CD4-positive, CD25-positive, alpha-beta regulatory T cell (primary cell): ENCODE measurements at regions not wholly inside any gene's neighbourhood (a gene's known extent, or its start where the extent isn't known, plus 50 kb on each side); places are given as distances from the start of the nearest gene placed in this dataset.

ENCODE experiments used
- ATAC-seq, 2 donors: fragments of 150-1000 bp; cut with Tn5 transposase; one replicate each; pipeline ENCODE4 v1.10.0; 2021; ENCODE audit warnings: low read depth in 2 of 2, moderate number of reproducible peaks in 2 of 2, moderate library complexity in 1 of 2
- DNase-seq, 3 donors: peaks; one replicate each; pipeline versions ENCODE4 v3.0.0 to v3.0.0-alpha.2; 2012 to 2022; ENCODE audit warnings: mixed read lengths in 1 of 3
- H3K27ac ChIP-seq: one replicate; pipeline ENCODE4 v1.7.0; 2013; ENCODE audit warnings: mild to moderate bottlenecking, low read length; ENCODE audit not compliant: insufficient read depth, poor library complexity, severe bottlenecking
- H3K27me3 ChIP-seq: one replicate; pipeline ENCODE4 v1.7.0; 2013; ENCODE audit warnings: low read length; ENCODE audit not compliant: control insufficient read depth, insufficient read depth
- H3K36me3 ChIP-seq: one replicate; pipeline ENCODE4 v1.7.0; 2013; ENCODE audit warnings: mild to moderate bottlenecking, low read length, moderate library complexity; ENCODE audit not compliant: control insufficient read depth, insufficient read depth
- H3K4me1 ChIP-seq: 2 replicates; pipeline ENCODE4 v1.7.0; 2013; ENCODE audit warnings: mild to moderate bottlenecking, low read length; ENCODE audit not compliant: insufficient read depth, control insufficient read depth, poor library complexity, severe bottlenecking
- H3K4me3 ChIP-seq: one replicate; pipeline ENCODE4 v1.7.0; 2013; ENCODE audit warnings: low read depth, mild to moderate bottlenecking, low read length, moderate library complexity
- H3K9me3 ChIP-seq, 2 experiments: 1 replicate in 1 of 2; 2 replicates in 1 of 2; pipeline ENCODE4 v1.7.0; 2013; ENCODE audit warnings: low read length in 2 of 2, mild to moderate bottlenecking in 1 of 2, moderate library complexity in 1 of 2; ENCODE audit not compliant: control insufficient read depth in 2 of 2
- H3K27ac Mint-ChIP-seq, 3 donors: one replicate each; pipeline ENCODE4 v1.8.0; 2020 to 2022; ENCODE audit warnings: mild to moderate bottlenecking in 3 of 3, mixed read lengths in 3 of 3, moderate library complexity in 2 of 3
- H3K27me3 Mint-ChIP-seq: one replicate; pipeline ENCODE4 v1.8.0; 2022; ENCODE audit warnings: mild to moderate bottlenecking, mixed read lengths
- H3K36me3 Mint-ChIP-seq: one replicate; pipeline ENCODE4 v1.8.0; 2020; ENCODE audit warnings: mixed read lengths
- H3K4me1 Mint-ChIP-seq, 4 donors: one replicate each; pipeline ENCODE4 v1.8.0; 2020 to 2022; ENCODE audit warnings: mixed read lengths in 4 of 4, mild to moderate bottlenecking in 1 of 4
- H3K4me3 Mint-ChIP-seq, 4 donors: one replicate each; pipeline ENCODE4 v1.8.0; 2020 to 2022; ENCODE audit warnings: mild to moderate bottlenecking in 4 of 4, mixed read lengths in 4 of 4, moderate library complexity in 3 of 4
- H3K9me3 Mint-ChIP-seq, 7 donors: one replicate each; pipeline ENCODE4 v1.8.0; 2020 to 2022; ENCODE audit warnings: mixed read lengths in 7 of 7, mild to moderate bottlenecking in 3 of 7, moderate library complexity in 2 of 7

DNA sequence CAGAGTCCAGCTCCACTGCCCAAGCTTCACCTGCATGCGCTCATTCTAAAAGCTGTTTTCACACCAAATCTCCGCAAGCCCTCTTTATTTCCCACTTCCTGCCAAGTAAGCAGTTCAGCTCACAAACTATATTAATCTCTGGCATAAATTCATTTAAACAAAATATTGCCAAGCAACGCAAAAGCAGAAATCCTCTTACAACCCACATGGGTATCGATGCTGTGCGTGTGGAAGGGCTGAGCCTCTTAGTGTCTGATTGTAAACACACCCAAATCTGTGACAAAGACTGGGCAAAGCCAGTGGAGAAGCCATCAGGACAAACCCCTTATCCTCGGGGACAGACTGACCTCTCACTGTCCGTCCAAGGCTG lies 124.3 kb upstream of the ATP2B2 start:
- peaks cover 0 to 2% (median 0%) of the 10 kb centered on the region in 4 donors for H3K4me1 Mint-ChIP-seq
- Histone ChIP-seq H3K27ac (no peak overlapping the region), H3K9me3 (no peaks in the 10 kb centered on the region), H3K4me3 (no peak overlapping the region), H3K36me3 (no peaks in the 10 kb centered on the region), H3K4me1 (no peaks in the 10 kb centered on the region), H3K27me3 (no peaks in the 10 kb centered on the region)
- ATAC-seq = no peak
- no peak overlapping the region for H3K4me3 Mint-ChIP-seq
- peaks cover 12% of the 10 kb centered on the region for H3K27me3 Mint-ChIP-seq
- H3K9me3 Mint-ChIP-seq = no peaks in the 10 kb centered on the region
- DNase-seq = no peak
- no peak overlapping the region for H3K27ac Mint-ChIP-seq
- no peaks in the 10 kb centered on the region for H3K36me3 Mint-ChIP-seq

DNA sequence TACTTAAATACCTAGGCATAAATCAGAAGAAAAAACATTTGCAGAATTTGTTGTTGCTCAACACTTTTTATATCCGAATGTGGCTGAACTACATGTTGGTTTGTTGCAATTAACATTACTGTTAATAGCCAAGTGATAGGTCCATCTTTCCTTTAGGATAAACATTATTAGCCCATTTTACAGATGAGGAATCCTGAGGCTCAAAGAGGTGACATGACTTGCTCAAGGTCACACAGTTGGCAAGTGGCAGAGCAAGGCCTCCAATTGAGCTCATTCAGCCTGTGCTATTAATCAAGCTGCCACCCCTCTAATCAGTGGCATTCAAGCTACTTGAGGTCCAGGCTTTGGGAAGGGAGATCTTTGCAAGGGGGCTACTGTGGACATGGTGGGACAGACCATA lies 125.8 kb upstream of the ATP2B2 start:
- H3K36me3 Mint-ChIP-seq = no peaks in the 10 kb centered on the region
- H3K27ac ChIP-seq = no peak overlapping the region
- H3K4me3 Mint-ChIP-seq = no peak overlapping the region
- DNase-seq (no peak), ATAC-seq (no peak)
- H3K9me3 Mint-ChIP-seq = peaks cover 0 to under 1% (median 0%) of the 10 kb centered on the region in 7 donors
- H3K4me1 Mint-ChIP-seq = peaks cover 0 to 2% (median 0%) of the 10 kb centered on the region in 4 donors
- H3K36me3 ChIP-seq = no peaks in the 10 kb centered on the region
- H3K4me1 ChIP-seq = no peaks in the 10 kb centered on the region
- H3K4me3 ChIP-seq = no peak overlapping the region
- H3K27ac Mint-ChIP-seq = no peak overlapping the region
- H3K27me3 Mint-ChIP-seq = peaks cover 12% of the 10 kb centered on the region
- H3K9me3 ChIP-seq = peaks cover 0 to 2% of the 10 kb centered on the region in 2 experiments
- H3K27me3 ChIP-seq = peaks cover 2% of the 10 kb centered on the region

DNA sequence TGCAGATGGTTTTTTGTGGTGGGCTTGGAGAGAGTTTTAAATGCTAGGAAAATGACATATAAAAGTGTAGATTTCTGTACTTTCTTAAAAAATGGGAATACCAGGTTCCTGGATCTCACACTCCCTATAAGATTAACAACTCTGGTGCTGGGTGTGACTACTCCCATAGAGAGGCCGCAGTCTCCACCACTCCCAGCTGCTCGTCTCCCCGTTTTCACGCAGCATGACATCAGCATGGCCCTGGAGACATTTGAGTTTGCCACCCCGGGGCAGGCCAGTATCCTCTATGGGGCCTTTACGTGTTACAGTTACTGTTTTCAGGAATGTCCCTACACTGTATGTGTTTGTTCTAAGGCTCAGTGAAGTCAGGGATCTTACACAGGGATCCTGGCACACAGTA lies 126.7 kb upstream of the ATP2B2 start:
- H3K4me1 Mint-ChIP-seq = peaks cover 0 to 2% (median 0%) of the 10 kb centered on the region in 4 donors
- H3K4me3 ChIP-seq = no peak overlapping the region
- H3K27me3 Mint-ChIP-seq = peaks cover 12% of the 10 kb centered on the region
- no peak overlapping the region for H3K4me3 Mint-ChIP-seq
- no peaks in the 10 kb centered on the region for H3K36me3 Mint-ChIP-seq
- no peaks in the 10 kb centered on the region for H3K4me1 ChIP-seq
- no peak for DNase-seq
- ATAC-seq = no peak
- H3K9me3 ChIP-seq = peaks cover 0 to 2% of the 10 kb centered on the region in 2 experiments
- H3K36me3 ChIP-seq = no peaks in the 10 kb centered on the region
- H3K27me3 ChIP-seq = peaks cover 2% of the 10 kb centered on the region
- H3K27ac ChIP-seq = no peak overlapping the region
- peaks cover 0 to 8% (median 1%) of the 10 kb centered on the region in 7 donors for H3K9me3 Mint-ChIP-seq
- H3K27ac Mint-ChIP-seq = no peak overlapping the region

DNA sequence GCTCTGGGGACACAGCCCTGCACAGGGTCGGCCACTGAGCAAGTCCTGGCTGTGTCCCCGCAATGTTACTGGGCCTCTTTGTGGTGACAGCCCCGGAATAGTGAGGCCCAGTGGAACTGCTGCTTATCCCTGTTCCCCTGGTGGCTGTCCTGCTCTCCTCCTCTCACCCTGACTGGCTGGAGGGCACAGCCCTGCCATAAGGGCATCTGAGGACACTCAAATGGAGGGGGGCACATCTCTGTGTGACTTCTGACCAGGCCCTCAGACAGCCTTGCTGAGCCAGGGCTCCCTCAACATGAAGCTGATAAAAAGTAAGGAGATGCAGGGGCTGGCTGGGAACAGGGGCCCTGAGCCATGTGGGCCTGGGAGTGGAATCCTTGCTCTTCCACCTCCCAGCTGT lies 127.4 kb upstream of the ATP2B2 start:
- DNase-seq = no peak
- Mint-ChIP-seq H3K36me3 (no peaks in the 10 kb centered on the region), H3K4me3 (no peak overlapping the region), H3K27me3 (peaks cover 13% of the 10 kb centered on the region), H3K9me3 (peaks cover 0 to 14% (median 5%) of the 10 kb centered on the region in 7 donors), H3K27ac (no peak overlapping the region), H3K4me1 (peaks cover 0 to under 1% (median 0%) of the 10 kb centered on the region in 4 donors)
- no peaks in the 10 kb centered on the region for H3K36me3 ChIP-seq
- H3K27me3 ChIP-seq = peaks cover 2% of the 10 kb centered on the region
- H3K27ac ChIP-seq = no peak overlapping the region
- H3K4me1 ChIP-seq = no peaks in the 10 kb centered on the region
- H3K9me3 ChIP-seq = peaks cover 2 to 4% of the 10 kb centered on the region in 2 experiments
- no peak for ATAC-seq
- no peak overlapping the region for H3K4me3 ChIP-seq

DNA sequence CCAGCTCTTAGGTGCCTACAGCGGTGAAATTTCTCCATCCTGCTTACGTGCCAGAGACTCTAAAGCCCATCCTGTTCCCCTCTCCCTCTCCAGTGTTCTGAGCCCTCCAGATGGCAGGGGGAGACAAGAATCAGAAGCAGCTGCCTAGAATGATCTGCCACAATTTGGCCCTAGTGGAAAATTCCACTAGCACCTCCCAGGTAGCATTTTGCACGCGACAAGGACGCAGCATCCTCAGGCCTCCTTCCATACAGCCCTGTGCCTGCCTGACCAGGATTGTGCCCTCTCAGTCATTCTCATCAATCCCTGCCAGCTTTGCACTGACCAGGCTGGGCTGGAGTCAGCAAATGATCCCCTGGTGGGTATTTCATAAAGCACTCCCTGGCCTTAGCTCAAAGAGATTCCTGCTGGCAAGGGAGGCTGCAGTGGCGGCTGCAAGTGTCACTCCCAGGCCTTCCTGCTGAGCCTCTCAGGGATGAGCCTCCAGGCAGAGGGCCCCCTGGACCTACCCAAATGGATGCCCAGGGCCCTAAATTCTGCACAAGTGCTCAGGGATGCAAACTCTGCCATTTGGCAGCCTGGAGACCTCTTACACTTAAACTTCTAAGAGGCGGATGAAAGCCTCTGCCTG lies 130.2 kb upstream of the ATP2B2 start:
- H3K36me3 ChIP-seq = no peaks in the 10 kb centered on the region
- Mint-ChIP-seq H3K9me3 (peaks cover 0 to 27% (median 12%) of the 10 kb centered on the region in 7 donors), H3K27me3 (peaks cover 14% of the 10 kb centered on the region), H3K4me3 (no peak overlapping the region), H3K36me3 (no peaks in the 10 kb centered on the region), H3K4me1 (no peaks in the 10 kb centered on the region), H3K27ac (no peak overlapping the region)
- H3K27me3 ChIP-seq = peaks cover 2% of the 10 kb centered on the region
- H3K9me3 ChIP-seq = peaks cover 5 to 9% of the 10 kb centered on the region in 2 experiments
- H3K4me3 ChIP-seq = no peak overlapping the region
- H3K4me1 ChIP-seq = no peaks in the 10 kb centered on the region
- no peak for ATAC-seq
- H3K27ac ChIP-seq = no peak overlapping the region
- DNase-seq = no peak

DNA sequence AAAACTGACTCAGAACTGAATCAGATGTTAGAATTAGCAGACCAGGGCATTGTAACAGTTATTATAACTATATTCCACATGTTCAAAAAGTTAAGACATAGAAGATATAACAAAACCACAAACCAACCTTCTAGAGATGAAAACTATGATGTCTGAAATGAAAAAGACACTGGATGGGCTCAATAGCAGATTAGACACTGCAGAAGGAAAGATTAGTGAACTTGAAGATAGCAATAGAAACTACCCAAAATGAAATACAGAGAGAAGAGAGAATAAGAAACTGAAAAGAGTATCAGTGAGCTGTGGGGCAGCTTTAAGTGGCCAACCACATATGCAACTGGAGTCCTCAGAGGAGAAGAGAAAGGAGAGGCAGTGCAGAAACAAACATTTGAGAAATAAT lies 132.0 kb upstream of the ATP2B2 start:
- Mint-ChIP-seq H3K36me3 (no peaks in the 10 kb centered on the region), H3K27me3 (peaks cover 18% of the 10 kb centered on the region), H3K9me3 (peaks cover 0 to 27% (median 13%) of the 10 kb centered on the region in 7 donors), H3K4me1 (no peaks in the 10 kb centered on the region), H3K4me3 (no peak overlapping the region), H3K27ac (no peak overlapping the region)
- DNase-seq (no peak), ATAC-seq (no peak)
- peaks cover 5% of the 10 kb centered on the region for H3K27me3 ChIP-seq
- no peak overlapping the region for H3K27ac ChIP-seq
- H3K4me1 ChIP-seq = no peaks in the 10 kb centered on the region
- no peaks in the 10 kb centered on the region for H3K36me3 ChIP-seq
- H3K4me3 ChIP-seq = no peak overlapping the region
- H3K9me3 ChIP-seq = peaks cover 5 to 9% of the 10 kb centered on the region in 2 experiments

DNA sequence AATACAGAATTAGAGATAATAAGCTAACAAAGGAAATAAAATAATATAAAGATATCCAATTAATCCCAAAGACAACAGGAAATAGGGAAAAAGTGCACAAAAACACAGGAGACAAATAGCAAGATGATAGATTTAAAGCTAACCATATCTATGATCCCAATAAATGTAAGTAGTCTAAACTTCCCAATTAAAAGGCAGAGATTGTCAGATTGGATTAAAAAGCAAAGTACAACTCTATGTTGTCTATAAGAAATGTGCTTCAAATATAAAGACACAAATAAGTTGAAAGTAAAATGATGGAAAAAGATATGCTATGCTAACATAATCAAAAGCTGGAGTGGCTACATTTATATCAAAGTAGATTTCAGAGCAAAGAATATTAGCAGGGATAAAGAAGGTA lies 133.1 kb upstream of the ATP2B2 start:
- Mint-ChIP-seq H3K9me3 (peaks cover 0 to 27% (median 13%) of the 10 kb centered on the region in 7 donors), H3K4me3 (no peak overlapping the region), H3K36me3 (no peaks in the 10 kb centered on the region), H3K27ac (no peak overlapping the region), H3K27me3 (peaks cover 14% of the 10 kb centered on the region), H3K4me1 (no peaks in the 10 kb centered on the region)
- no peak for ATAC-seq
- Histone ChIP-seq H3K4me1 (no peaks in the 10 kb centered on the region), H3K36me3 (no peaks in the 10 kb centered on the region), H3K27me3 (peaks cover 5% of the 10 kb centered on the region), H3K27ac (no peak overlapping the region), H3K9me3 (peaks cover 5 to 9% of the 10 kb centered on the region in 2 experiments), H3K4me3 (no peak overlapping the region)
- DNase-seq = no peak

DNA sequence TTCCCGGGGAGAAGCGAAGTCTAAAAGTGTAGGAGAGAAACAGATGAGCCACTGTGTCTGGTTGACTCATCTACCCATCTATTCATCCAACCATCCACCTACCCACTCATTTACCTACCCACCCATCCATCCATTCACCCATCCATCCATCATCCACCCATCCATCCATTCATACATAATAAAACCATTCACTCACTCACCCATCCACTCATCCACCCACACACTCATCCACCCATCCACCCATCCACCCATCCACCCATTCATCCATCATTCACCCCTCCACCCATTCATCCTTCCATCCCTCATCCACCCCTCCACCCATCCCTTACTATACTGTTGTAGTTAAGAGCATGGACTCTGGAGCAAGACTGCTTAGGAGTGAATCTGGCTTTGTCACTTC lies 136.4 kb upstream of the ATP2B2 start:
- Mint-ChIP-seq H3K27me3 (peaks cover 19% of the 10 kb centered on the region), H3K27ac (no peak overlapping the region), H3K36me3 (no peaks in the 10 kb centered on the region), H3K4me3 (no peak overlapping the region), H3K9me3 (peaks cover 0 to 21% (median 13%) of the 10 kb centered on the region in 7 donors), H3K4me1 (no peaks in the 10 kb centered on the region)
- DNase-seq (no peak), ATAC-seq (no peak)
- no peaks in the 10 kb centered on the region for H3K4me1 ChIP-seq
- H3K27me3 ChIP-seq = peaks cover 3% of the 10 kb centered on the region
- peaks cover 5 to 7% of the 10 kb centered on the region in 2 experiments for H3K9me3 ChIP-seq
- no peaks in the 10 kb centered on the region for H3K36me3 ChIP-seq
- no peak overlapping the region for H3K4me3 ChIP-seq
- no peak overlapping the region for H3K27ac ChIP-seq
